ENCODE measurements at regions not wholly inside any gene's neighbourhood (a gene's known extent, or its start where the extent isn't known, plus 50 kb on each side); places are given as distances from the start of the nearest gene placed in this dataset.

DNA sequence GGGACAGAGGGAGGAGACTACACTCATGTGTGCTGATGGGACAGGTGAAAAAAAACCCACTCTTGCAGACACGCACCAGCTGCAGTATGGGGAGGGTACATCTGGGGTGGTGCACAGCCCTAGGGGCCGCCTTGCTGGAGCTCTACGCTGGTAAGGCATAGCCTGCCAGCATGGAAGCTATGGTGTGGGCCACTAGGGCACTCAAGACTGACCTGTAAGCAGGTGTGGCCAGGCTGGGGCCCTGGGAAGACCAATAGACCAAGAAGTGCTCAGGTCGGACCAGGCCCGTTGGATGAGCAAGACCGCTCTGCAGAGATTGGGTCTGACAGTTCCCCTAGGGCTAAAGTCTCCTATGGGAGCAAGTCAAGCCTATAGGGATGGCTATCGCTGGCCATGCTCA is 314.8 kb downstream of the FAM47A start:
- no peaks in the 10 kb centered on the region for H3K27me3 ChIP-seq (ENCODE audit: control insufficient read depth, low read length)
- H3K4me2 ChIP-seq (ENCODE audit: low read length), result no peak overlapping the region
- H3K9me3 ChIP-seq (ENCODE audit: control insufficient read depth, insufficient read depth, low read length), result no peaks in the 10 kb centered on the region
- no peaks in the 10 kb centered on the region for H3K4me1 ChIP-seq (ENCODE audit: control insufficient read depth, low read length)
- no peaks in the 10 kb centered on the region for H3K9me2 ChIP-seq (replicated peaks; ENCODE audit: control insufficient read depth, low read length)
- H3K4me3 ChIP-seq (ENCODE audit: low read length), result no peak overlapping the region
- no peaks in the 10 kb centered on the region for H4K20me1 ChIP-seq (ENCODE audit: control insufficient read depth, insufficient read depth, low read depth, low read length)
- no peak overlapping the region for H3K27ac ChIP-seq (ENCODE audit: low read depth, low read length)
- TF ChIP-seq EZH2phosphoT487 (IDR thresholded peaks at IDR 0.05; ENCODE audit: borderline replicate concordance, low read length), result no peak
- TF ChIP-seq, protein P1, sequence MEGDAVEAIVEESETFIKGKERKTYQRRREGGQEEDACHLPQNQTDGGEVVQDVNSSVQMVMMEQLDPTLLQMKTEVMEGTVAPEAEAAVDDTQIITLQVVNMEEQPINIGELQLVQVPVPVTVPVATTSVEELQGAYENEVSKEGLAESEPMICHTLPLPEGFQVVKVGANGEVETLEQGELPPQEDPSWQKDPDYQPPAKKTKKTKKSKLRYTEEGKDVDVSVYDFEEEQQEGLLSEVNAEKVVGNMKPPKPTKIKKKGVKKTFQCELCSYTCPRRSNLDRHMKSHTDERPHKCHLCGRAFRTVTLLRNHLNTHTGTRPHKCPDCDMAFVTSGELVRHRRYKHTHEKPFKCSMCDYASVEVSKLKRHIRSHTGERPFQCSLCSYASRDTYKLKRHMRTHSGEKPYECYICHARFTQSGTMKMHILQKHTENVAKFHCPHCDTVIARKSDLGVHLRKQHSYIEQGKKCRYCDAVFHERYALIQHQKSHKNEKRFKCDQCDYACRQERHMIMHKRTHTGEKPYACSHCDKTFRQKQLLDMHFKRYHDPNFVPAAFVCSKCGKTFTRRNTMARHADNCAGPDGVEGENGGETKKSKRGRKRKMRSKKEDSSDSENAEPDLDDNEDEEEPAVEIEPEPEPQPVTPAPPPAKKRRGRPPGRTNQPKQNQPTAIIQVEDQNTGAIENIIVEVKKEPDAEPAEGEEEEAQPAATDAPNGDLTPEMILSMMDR (IDR thresholded peaks at IDR 0.05; ENCODE audit: low read depth, low read length, poor library complexity, severe bottlenecking), result no peak
- no peaks in the 10 kb centered on the region for H3K36me3 ChIP-seq (ENCODE audit: control insufficient read depth, low read length)
- no peaks in the 10 kb centered on the region for H3K79me2 ChIP-seq (ENCODE audit: control insufficient read depth, low read length)
- no peaks in the 10 kb centered on the region for H3F3A ChIP-seq (ENCODE audit: control insufficient read depth, insufficient read depth)

DNA sequence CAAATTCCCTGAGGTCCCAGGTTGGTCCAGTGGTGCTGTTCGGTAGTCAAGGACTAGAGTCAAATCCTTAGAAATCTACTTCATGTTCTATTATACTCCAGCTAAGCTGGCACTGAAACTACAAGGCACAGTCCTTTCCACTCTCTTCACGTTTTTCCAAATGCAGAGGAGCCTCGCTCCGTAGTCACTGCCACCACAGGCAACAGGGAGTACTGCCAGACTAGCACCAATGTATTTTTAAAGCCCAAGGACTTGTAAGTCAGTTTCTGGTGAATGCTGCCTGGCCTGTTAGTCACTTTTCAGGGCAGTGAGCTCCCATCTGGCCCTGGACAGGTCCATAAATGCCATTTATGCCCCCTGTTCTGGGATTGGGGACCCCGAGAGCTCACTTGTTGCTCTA is 323.5 kb downstream of the FAM47A start:
- H3K4me2 ChIP-seq (ENCODE audit: low read length), result no peak overlapping the region
- TF ChIP-seq, protein P1 (IDR thresholded peaks at IDR 0.05; ENCODE audit: low read depth, low read length, poor library complexity, severe bottlenecking), result no peak
- no peak for TF ChIP-seq EZH2phosphoT487 (IDR thresholded peaks at IDR 0.05; ENCODE audit: borderline replicate concordance, low read length)
- H3K4me1 ChIP-seq (ENCODE audit: control insufficient read depth, low read length), result no peaks in the 10 kb centered on the region
- H3K36me3 ChIP-seq (ENCODE audit: control insufficient read depth, low read length), result no peaks in the 10 kb centered on the region
- no peaks in the 10 kb centered on the region for H3F3A ChIP-seq (ENCODE audit: control insufficient read depth, insufficient read depth)
- no peaks in the 10 kb centered on the region for H3K9me2 ChIP-seq (replicated peaks; ENCODE audit: control insufficient read depth, low read length)
- H3K4me3 ChIP-seq (ENCODE audit: low read length), result no peak overlapping the region
- no peaks in the 10 kb centered on the region for H3K27me3 ChIP-seq (ENCODE audit: control insufficient read depth, low read length)
- no peak overlapping the region for H3K27ac ChIP-seq (ENCODE audit: low read depth, low read length)
- no peaks in the 10 kb centered on the region for H3K9me3 ChIP-seq (ENCODE audit: control insufficient read depth, insufficient read depth, low read length)
- H4K20me1 ChIP-seq (ENCODE audit: control insufficient read depth, insufficient read depth, low read depth, low read length), result no peaks in the 10 kb centered on the region
- H3K79me2 ChIP-seq (ENCODE audit: control insufficient read depth, low read length), result no peaks in the 10 kb centered on the region

GRCh38 chrX:33784548-33784947 is 347.6 kb downstream of the FAM47A start:
- Histone ChIP-seq H3K27me3 (ENCODE audit: control insufficient read depth, low read length) (no peaks in the 10 kb centered on the region), H3K9me3 (ENCODE audit: control insufficient read depth, insufficient read depth, low read length) (no peaks in the 10 kb centered on the region), H4K20me1 (ENCODE audit: control insufficient read depth, insufficient read depth, low read depth, low read length) (no peaks in the 10 kb centered on the region), H3K4me2 (ENCODE audit: low read length) (no peak overlapping the region), H3K36me3 (ENCODE audit: control insufficient read depth, low read length) (no peaks in the 10 kb centered on the region), H3K27ac (ENCODE audit: low read depth, low read length) (no peak overlapping the region), H3K4me1 (ENCODE audit: control insufficient read depth, low read length) (no peaks in the 10 kb centered on the region), H3K79me2 (ENCODE audit: control insufficient read depth, low read length) (no peaks in the 10 kb centered on the region), H3F3A (ENCODE audit: control insufficient read depth, insufficient read depth) (no peaks in the 10 kb centered on the region), H3K4me3 (ENCODE audit: low read length) (no peak overlapping the region), H3K9me2 (replicated peaks; ENCODE audit: control insufficient read depth, low read length) (no peaks in the 10 kb centered on the region)
- TF ChIP-seq EZH2phosphoT487 (IDR thresholded peaks at IDR 0.05; ENCODE audit: borderline replicate concordance, low read length), result no peak
- TF ChIP-seq, protein P1 (IDR thresholded peaks at IDR 0.05; ENCODE audit: low read depth, low read length, poor library complexity, severe bottlenecking), result no peak

DNA sequence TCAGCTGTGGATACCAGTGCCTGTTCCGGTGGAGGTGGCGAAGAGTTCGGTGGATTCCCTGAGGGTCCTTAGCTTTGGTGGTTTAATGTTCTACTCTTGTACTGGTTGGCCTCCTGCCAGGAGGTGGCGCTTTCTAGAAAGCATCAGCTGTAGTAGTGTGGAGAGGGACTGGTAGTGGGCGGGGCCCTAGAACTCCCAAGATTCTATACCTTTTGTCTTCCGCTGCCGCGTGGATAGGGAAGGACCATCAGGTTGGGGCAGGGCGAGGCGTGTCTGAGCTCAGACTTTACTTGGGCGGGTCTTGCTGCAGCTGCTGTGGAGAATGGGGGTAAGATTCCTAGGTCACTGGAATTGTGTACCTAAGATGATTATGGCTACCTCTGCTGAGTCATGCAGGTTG is 390.3 kb downstream of the FAM47A start:
- Histone ChIP-seq H3K27me3 (ENCODE audit: control insufficient read depth, low read length) (no peaks in the 10 kb centered on the region), H3F3A (ENCODE audit: control insufficient read depth, insufficient read depth) (no peaks in the 10 kb centered on the region), H3K4me3 (ENCODE audit: low read length) (no peak overlapping the region), H3K9me2 (replicated peaks; ENCODE audit: control insufficient read depth, low read length) (no peaks in the 10 kb centered on the region), H4K20me1 (ENCODE audit: control insufficient read depth, insufficient read depth, low read depth, low read length) (no peaks in the 10 kb centered on the region), H3K4me1 (ENCODE audit: control insufficient read depth, low read length) (no peaks in the 10 kb centered on the region), H3K27ac (ENCODE audit: low read depth, low read length) (no peak overlapping the region), H3K79me2 (ENCODE audit: control insufficient read depth, low read length) (no peaks in the 10 kb centered on the region), H3K4me2 (ENCODE audit: low read length) (no peak overlapping the region), H3K36me3 (ENCODE audit: control insufficient read depth, low read length) (no peaks in the 10 kb centered on the region), H3K9me3 (ENCODE audit: control insufficient read depth, insufficient read depth, low read length) (no peaks in the 10 kb centered on the region)
- TF ChIP-seq, protein P1 (IDR thresholded peaks at IDR 0.05; ENCODE audit: low read depth, low read length, poor library complexity, severe bottlenecking), result no peak
- TF ChIP-seq EZH2phosphoT487 (IDR thresholded peaks at IDR 0.05; ENCODE audit: borderline replicate concordance, low read length), result no peak
